ENCODE measurements at regions not wholly inside any gene's neighbourhood (a gene's known extent, or its start where the extent isn't known, plus 50 kb on each side); places are given as distances from the start of the nearest gene placed in this dataset.

GRCh38 chr11:134632347-134633119, 220.5 kb upstream of the B3GAT1 start:
- in situ Hi-C loops (cut with HindIII; ENCODE audit: low pct_unique_long_range_greater_than_20kb, low sequenced_read_pairs) = no loop called here
- DNase-seq (ENCODE audit: low read depth in 1 of 2, low spot score in 1 of 2) = no peak
- TF ChIP-seq JUND (IDR thresholded peaks at IDR 0.05; ENCODE audit: low read depth) = no peak

GRCh38 chr11:134630861-134631260, 218.8 kb upstream of the B3GAT1 start:
- no peak for DNase-seq (ENCODE audit: low read depth in 1 of 2, low spot score in 1 of 2)
- TF ChIP-seq JUND (IDR thresholded peaks at IDR 0.05; ENCODE audit: low read depth) = no peak
- in situ Hi-C loops (cut with HindIII; ENCODE audit: low pct_unique_long_range_greater_than_20kb, low sequenced_read_pairs) = no loop called here

GRCh38 chr11:134628426-134628825, 216.4 kb upstream of the B3GAT1 start:
- no peak for DNase-seq (ENCODE audit: low read depth in 1 of 2, low spot score in 1 of 2)
- no peak for TF ChIP-seq JUND (IDR thresholded peaks at IDR 0.05; ENCODE audit: low read depth)
- in situ Hi-C loops (cut with HindIII; ENCODE audit: low pct_unique_long_range_greater_than_20kb, low sequenced_read_pairs) = no loop called here

GRCh38 chr11:134626032-134626431, 214.0 kb upstream of the B3GAT1 start:
- DNase-seq (ENCODE audit: low read depth in 1 of 2, low spot score in 1 of 2) = no peak
- in situ Hi-C loops (cut with HindIII; ENCODE audit: low pct_unique_long_range_greater_than_20kb, low sequenced_read_pairs) = no loop called here
- TF ChIP-seq JUND (IDR thresholded peaks at IDR 0.05; ENCODE audit: low read depth) = no peak

GRCh38 chr11:134625631-134626030, 213.6 kb upstream of the B3GAT1 start:
- TF ChIP-seq JUND (IDR thresholded peaks at IDR 0.05; ENCODE audit: low read depth) = no peak
- in situ Hi-C loops (cut with HindIII; ENCODE audit: low pct_unique_long_range_greater_than_20kb, low sequenced_read_pairs) = no loop called here
- no peak for DNase-seq (ENCODE audit: low read depth in 1 of 2, low spot score in 1 of 2)

GRCh38 chr11:134625151-134625550, 213.1 kb upstream of the B3GAT1 start:
- no peak for DNase-seq (ENCODE audit: low read depth in 1 of 2, low spot score in 1 of 2)
- no peak for TF ChIP-seq JUND (IDR thresholded peaks at IDR 0.05; ENCODE audit: low read depth)
- in situ Hi-C loops (cut with HindIII; ENCODE audit: low pct_unique_long_range_greater_than_20kb, low sequenced_read_pairs) = no loop called here

- no peak for TF ChIP-seq JUND (IDR thresholded peaks at IDR 0.05; ENCODE audit: low read depth)
Measured at GRCh38 chr11:134624166-134624920, 212.3 kb upstream of the B3GAT1 start.

GRCh38 chr11:134623711-134624110, 211.7 kb upstream of the B3GAT1 start:
- in situ Hi-C loops (cut with HindIII; ENCODE audit: low pct_unique_long_range_greater_than_20kb, low sequenced_read_pairs) = no loop called here
- TF ChIP-seq JUND (IDR thresholded peaks at IDR 0.05; ENCODE audit: low read depth) = no peak
- no peak for DNase-seq (ENCODE audit: low read depth in 1 of 2, low spot score in 1 of 2)

More at GRCh38 chr11:134624166-134624920, 212.3 kb upstream of the B3GAT1 start:
- no peak for DNase-seq (ENCODE audit: low read depth in 1 of 2, low spot score in 1 of 2)
- in situ Hi-C loops (cut with HindIII; ENCODE audit: low pct_unique_long_range_greater_than_20kb, low sequenced_read_pairs) = no loop called here

- DNase-seq (ENCODE audit: low read depth in 1 of 2, low spot score in 1 of 2) = no peak
- in situ Hi-C loops (cut with HindIII; ENCODE audit: low pct_unique_long_range_greater_than_20kb, low sequenced_read_pairs) = no loop called here
- no peak for TF ChIP-seq JUND (IDR thresholded peaks at IDR 0.05; ENCODE audit: low read depth)
Measured at GRCh38 chr11:134622458-134622857, 210.4 kb upstream of the B3GAT1 start.

- DNase-seq (ENCODE audit: low read depth in 1 of 2, low spot score in 1 of 2) = no peak
- no peak for TF ChIP-seq JUND (IDR thresholded peaks at IDR 0.05; ENCODE audit: low read depth)
- in situ Hi-C loops (cut with HindIII; ENCODE audit: low pct_unique_long_range_greater_than_20kb, low sequenced_read_pairs) = no loop called here
Measured at GRCh38 chr11:134617360-134617759, 205.3 kb upstream of the B3GAT1 start.

- in situ Hi-C loops (cut with HindIII; ENCODE audit: low pct_unique_long_range_greater_than_20kb, low sequenced_read_pairs) = no loop called here
- DNase-seq (ENCODE audit: low read depth in 1 of 2, low spot score in 1 of 2) = no peak
- TF ChIP-seq JUND (IDR thresholded peaks at IDR 0.05; ENCODE audit: low read depth) = no peak
Measured at GRCh38 chr11:134616038-134616437, 204.0 kb upstream of the B3GAT1 start.

GRCh38 chr11:134615041-134615615, 203.1 kb upstream of the B3GAT1 start:
- no peak for DNase-seq (ENCODE audit: low read depth in 1 of 2, low spot score in 1 of 2)
- in situ Hi-C loops (cut with HindIII; ENCODE audit: low pct_unique_long_range_greater_than_20kb, low sequenced_read_pairs) = no loop called here
- no peak for TF ChIP-seq JUND (IDR thresholded peaks at IDR 0.05; ENCODE audit: low read depth)

- no peak for DNase-seq (ENCODE audit: low read depth in 1 of 2, low spot score in 1 of 2)
- no peak for TF ChIP-seq JUND (IDR thresholded peaks at IDR 0.05; ENCODE audit: low read depth)
- in situ Hi-C loops (cut with HindIII; ENCODE audit: low pct_unique_long_range_greater_than_20kb, low sequenced_read_pairs) = no loop called here
Measured at GRCh38 chr11:134614141-134614540, 202.1 kb upstream of the B3GAT1 start.
